Chondrocyte (in vitro differentiated cells): ENCODE measurements at regions not wholly inside any gene's neighbourhood (a gene's known extent, or its start where the extent isn't known, plus 50 kb on each side); places are given as distances from the start of the nearest gene placed in this dataset.
"Not testable (repeated sequence)": the region's sequence is repeated elsewhere in the genome, so short reads cannot be mapped to it uniquely, and the experiment has no call there.

ENCODE experiments used
- DNase-seq: peaks from one replicate; pipeline ENCODE4 v3.0.0; 2021; ENCODE audit warnings: mixed read lengths, low spot score
- H3K27ac Mint-ChIP-seq: one replicate; pipeline ENCODE4 v1.8.0; 2021; ENCODE audit warnings: mild to moderate bottlenecking, moderate library complexity, mixed read lengths; ENCODE audit not compliant: unreplicated experiment
- H3K27me3 Mint-ChIP-seq: 2 replicates; pipeline ENCODE4 v1.8.0; 2021; ENCODE audit warnings: low read depth, mixed read lengths
- H3K36me3 Mint-ChIP-seq: 2 replicates; pipeline ENCODE4 v1.8.0; 2021; ENCODE audit warnings: low read depth, mixed read lengths
- H3K4me1 Mint-ChIP-seq: 2 replicates; pipeline ENCODE4 v1.8.0; 2021; ENCODE audit warnings: low read depth, mild to moderate bottlenecking, mixed read lengths
- H3K4me3 Mint-ChIP-seq: one replicate; pipeline ENCODE4 v1.8.0; 2021; ENCODE audit warnings: mild to moderate bottlenecking, moderate library complexity, mixed read lengths; ENCODE audit not compliant: unreplicated experiment
- H3K9me3 Mint-ChIP-seq: 2 replicates; pipeline ENCODE4 v1.8.0; 2021; ENCODE audit warnings: low read depth, mixed read lengths
- CTCF ChIP-seq: fragments of 200-600 bp; sonication (generic); IDR thresholded peaks from 2 replicates; pipeline ENCODE4 v1.5.0; 2021; ENCODE audit warnings: antibody characterized with exemption, mild to moderate bottlenecking, moderate library complexity

- H3K4me3 Mint-ChIP-seq, result no peak overlapping the region
- H3K4me1 Mint-ChIP-seq, result peaks cover 11% of the 10 kb centered on the region
- no peak overlapping the region for H3K27ac Mint-ChIP-seq
- no peaks in the 10 kb centered on the region for H3K9me3 Mint-ChIP-seq
- TF ChIP-seq CTCF, result no peak
- peaks cover 2% of the 10 kb centered on the region for H3K27me3 Mint-ChIP-seq
- H3K36me3 Mint-ChIP-seq, result no peaks in the 10 kb centered on the region
- DNase-seq, result no peak
Observed at GRCh38 chr4:94036964-94037363, 170.7 kb upstream of the SMARCAD1 start.

GRCh38 chr4:94038195-94038594, 169.5 kb upstream of the SMARCAD1 start:
- Mint-ChIP-seq H3K36me3 (no peaks in the 10 kb centered on the region), H3K9me3 (no peaks in the 10 kb centered on the region), H3K4me3 (no peak overlapping the region), H3K4me1 (peaks cover 5% of the 10 kb centered on the region), H3K27me3 (peaks cover 2% of the 10 kb centered on the region), H3K27ac (no peak overlapping the region)
- TF ChIP-seq CTCF, result no peak
- DNase-seq, result no peak

DNA sequence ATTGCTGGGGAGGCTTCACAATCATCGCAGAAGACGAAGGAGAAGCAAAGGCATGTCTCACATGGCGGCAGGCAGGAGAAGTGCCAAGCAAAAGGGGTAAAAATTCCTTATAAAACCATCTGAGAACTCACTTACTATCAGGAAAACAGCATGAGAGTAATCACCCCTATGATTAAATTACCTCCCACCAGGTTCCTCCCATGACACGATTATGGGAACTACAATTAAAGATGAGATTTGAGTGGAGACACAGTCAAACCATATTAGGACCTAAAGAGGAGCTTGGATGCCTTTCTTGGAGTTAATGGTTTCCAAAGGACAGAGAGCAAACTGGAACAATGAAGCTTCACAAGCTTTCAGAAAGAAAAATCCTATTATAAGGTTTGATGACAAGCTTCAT, 168.4 kb upstream of the SMARCAD1 start:
- peaks cover 5% of the 10 kb centered on the region for H3K4me1 Mint-ChIP-seq
- H3K36me3 Mint-ChIP-seq, result no peaks in the 10 kb centered on the region
- no peak for TF ChIP-seq CTCF
- H3K27me3 Mint-ChIP-seq, result peaks cover 2% of the 10 kb centered on the region
- peaks cover 4% of the 10 kb centered on the region for H3K9me3 Mint-ChIP-seq
- H3K27ac Mint-ChIP-seq, result no peak overlapping the region
- DNase-seq, result no peak
- H3K4me3 Mint-ChIP-seq, result no peak overlapping the region

DNA sequence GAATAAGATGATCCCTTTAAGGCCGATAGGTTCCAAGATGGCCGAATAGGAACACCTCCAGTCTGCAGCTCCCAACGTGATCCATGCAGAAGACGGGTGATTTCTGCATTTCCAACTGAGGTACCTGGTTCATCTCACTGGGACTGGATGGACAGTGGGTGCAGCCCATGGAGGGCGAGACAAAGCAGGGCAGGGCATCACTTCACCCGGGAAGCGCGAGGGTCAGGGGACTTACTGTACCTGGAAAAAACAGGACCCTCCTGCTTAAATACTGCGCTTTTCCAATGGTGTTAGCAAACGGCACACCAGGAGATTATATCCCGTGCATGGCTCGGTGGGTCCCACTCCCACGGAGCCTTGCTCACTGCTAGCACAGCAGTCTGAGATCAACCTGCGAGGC, 163.2 kb upstream of the SMARCAD1 start:
- not testable (repeated sequence) for DNase-seq, H3K4me1 Mint-ChIP-seq, H3K36me3 Mint-ChIP-seq, H3K4me3 Mint-ChIP-seq, H3K27ac Mint-ChIP-seq, H3K27me3 Mint-ChIP-seq
- peaks cover 22% of the 10 kb centered on the region for H3K9me3 Mint-ChIP-seq

DNA sequence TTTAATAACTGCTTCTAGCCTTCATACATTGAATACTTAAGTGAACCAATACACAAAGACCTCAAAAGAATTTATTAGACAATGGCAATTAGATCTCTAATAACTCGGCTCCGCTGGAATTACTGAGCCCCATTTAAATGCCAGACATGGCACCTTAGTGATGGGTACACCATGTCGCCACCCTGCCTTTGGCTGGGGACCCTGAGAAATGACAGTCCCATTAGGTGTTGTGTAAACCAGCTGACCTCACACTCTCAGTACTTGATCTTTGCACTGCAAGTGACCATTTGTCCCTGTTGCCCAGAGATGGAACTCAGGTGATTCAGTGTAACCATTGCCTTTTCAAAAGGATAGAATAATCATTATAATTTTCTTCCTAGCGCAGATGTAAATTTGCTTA, 144.6 kb upstream of the SMARCAD1 start:
- no peaks in the 10 kb centered on the region for H3K4me1 Mint-ChIP-seq
- H3K27me3 Mint-ChIP-seq, result peaks cover 18% of the 10 kb centered on the region
- H3K36me3 Mint-ChIP-seq, result no peaks in the 10 kb centered on the region
- peaks cover 4% of the 10 kb centered on the region for H3K9me3 Mint-ChIP-seq
- no peak overlapping the region for H3K27ac Mint-ChIP-seq
- H3K4me3 Mint-ChIP-seq, result no peak overlapping the region
- no peak for DNase-seq
- TF ChIP-seq CTCF, result no peak

GRCh38 chr4:94068753-94069719, 138.6 kb upstream of the SMARCAD1 start:
- Mint-ChIP-seq H3K9me3 (peaks cover 4% of the 10 kb centered on the region), H3K36me3 (no peaks in the 10 kb centered on the region), H3K4me3 (no peak overlapping the region), H3K27me3 (peaks cover 20% of the 10 kb centered on the region), H3K4me1 (peaks cover 3% of the 10 kb centered on the region), H3K27ac (no peak overlapping the region)
- TF ChIP-seq CTCF, result no peak
- no peak for DNase-seq
